Gastroesophageal sphincter (tissue), 3 donors: ENCODE measurements at regions not wholly inside any gene's neighbourhood (a gene's known extent, or its start where the extent isn't known, plus 50 kb on each side); places are given as distances from the start of the nearest gene placed in this dataset.
"Not testable (repeated sequence)": the region's sequence is repeated elsewhere in the genome, so short reads cannot be mapped to it uniquely, and the experiment has no call there.

Experiments
- CTCF ChIP-seq, 4 experiments: fragments of 200-600 bp in 2 of 4; fragments of 450-650 bp in 2 of 4; sonication (generic) in 1 of 4; IDR thresholded peaks; one replicate each; pipeline ENCODE4 v1.5.1; 2017 to 2019; ENCODE audit warnings: antibody characterized with exemption in 4 of 4, mild to moderate bottlenecking in 2 of 4, moderate library complexity in 2 of 4
- POLR2A ChIP-seq, 2 donors: fragments of 450-650 bp; IDR thresholded peaks; one replicate each; pipeline ENCODE4 v1.6.1; 2017; ENCODE audit warnings: antibody characterized with exemption in 2 of 2, mild to moderate bottlenecking in 2 of 2, moderate library complexity in 1 of 2
- POLR2AphosphoS5 ChIP-seq: sonication (generic); formaldehyde crosslinking; IDR thresholded peaks from one replicate; pipeline ENCODE4 v1.6.1; 2017; ENCODE audit warnings: antibody characterized with exemption

- not testable (repeated sequence) for TF ChIP-seq CTCF (IDR thresholded peaks at IDR 0.05); POLR2AphosphoS5; POLR2A (IDR thresholded peaks at IDR 0.05)
Observed at GRCh38 chr3:106998841-106999682, 378.2 kb upstream of the CCDC54 start.
